GM21390 (cell line): ENCODE measurements at regions not wholly inside any gene's neighbourhood (a gene's known extent, or its start where the extent isn't known, plus 50 kb on each side); places are given as distances from the start of the nearest gene placed in this dataset.
"Not testable (repeated sequence)": the region's sequence is repeated elsewhere in the genome, so short reads cannot be mapped to it uniquely, and the experiment has no call there.

ENCODE experiments used
- ATAC-seq: cut with Tn5 transposase; IDR thresholded peaks from one replicate; pipeline ENCODE4 v1.9.1; 2021; ENCODE audit not compliant: unreplicated experiment

DNA sequence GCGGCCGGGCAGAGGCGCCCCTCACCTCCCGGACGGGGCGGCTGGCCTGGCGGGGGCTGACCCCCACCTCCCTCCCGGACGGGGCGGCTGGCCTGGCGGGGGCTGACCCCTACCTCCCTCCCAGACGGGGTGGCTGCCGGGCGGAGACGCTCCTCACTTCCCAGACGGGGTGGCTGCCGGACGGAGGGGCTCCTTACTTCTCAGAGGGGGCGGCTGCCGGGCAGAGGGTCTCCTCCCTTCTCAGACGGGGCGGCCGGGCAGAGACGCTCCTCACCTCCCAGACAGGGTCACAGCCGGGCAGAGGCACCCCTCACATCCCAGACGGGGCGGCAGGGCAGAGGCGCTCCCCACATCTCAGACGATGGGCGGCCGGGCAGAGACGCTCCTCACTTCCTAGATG, 321.8 kb upstream of the SGCG start:
- ATAC-seq, result not testable (repeated sequence)

DNA sequence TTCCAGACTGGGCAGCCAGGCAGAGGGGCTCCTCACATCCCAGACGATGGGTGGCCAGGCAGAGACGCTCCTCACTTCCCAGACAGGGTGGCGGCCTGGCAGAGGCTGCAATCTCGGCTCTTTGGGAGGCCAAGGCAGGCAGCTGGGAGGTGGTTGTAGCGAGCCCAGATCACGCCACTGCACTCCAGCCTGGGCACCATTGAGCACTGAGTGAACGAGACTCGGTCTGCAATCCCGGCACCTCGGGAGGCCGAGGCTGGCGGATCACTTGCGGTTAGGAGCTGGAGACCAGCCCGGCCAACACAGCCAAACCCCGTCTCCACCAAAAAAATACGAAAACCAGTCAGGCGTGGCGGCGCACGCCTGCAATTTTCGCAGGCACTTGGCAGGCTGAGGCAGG, 321.4 kb upstream of the SGCG start:
- ATAC-seq, result not testable (repeated sequence)

DNA sequence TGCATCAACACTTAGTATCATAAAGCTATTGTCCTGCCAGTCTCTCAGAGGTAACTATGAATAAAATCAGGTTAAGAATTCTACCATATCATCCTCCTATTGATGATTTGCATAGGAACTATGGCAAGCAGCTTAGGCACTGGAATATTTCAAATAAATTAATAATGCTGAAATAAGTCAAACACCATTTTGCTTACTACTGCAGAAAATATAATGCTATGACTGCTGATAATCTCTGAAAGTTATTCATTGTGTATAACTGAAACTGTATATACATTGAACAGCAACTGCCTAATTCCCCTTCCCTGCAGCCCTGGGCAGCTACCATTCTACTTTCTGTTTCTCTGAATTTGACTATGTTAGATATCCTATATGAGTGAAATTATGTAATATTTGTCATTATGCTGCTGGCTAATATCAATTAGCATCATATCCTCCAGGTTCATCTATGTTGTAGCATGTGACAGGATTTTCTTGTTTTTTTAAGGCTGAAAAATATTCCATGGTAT, 318.8 kb upstream of the SGCG start:
- no peak for ATAC-seq

DNA sequence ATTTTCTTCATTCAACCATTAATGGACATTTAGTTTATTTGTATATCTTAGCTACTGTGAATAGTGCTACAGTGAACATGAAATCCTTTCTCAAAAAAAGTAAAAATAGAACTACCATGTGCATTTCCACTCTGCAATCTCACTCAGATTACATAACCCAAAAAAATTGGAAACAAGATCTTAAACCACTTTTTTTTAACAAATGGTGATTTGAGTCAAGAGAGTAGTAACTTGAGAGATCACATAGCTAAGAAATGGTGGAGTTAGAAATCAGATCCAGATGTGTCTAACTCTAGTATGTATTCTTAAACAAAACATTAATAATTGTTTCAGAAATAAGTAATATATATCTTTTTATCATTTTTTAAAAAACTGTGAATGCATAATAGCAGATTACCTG, 318.3 kb upstream of the SGCG start:
- no peak for ATAC-seq

DNA sequence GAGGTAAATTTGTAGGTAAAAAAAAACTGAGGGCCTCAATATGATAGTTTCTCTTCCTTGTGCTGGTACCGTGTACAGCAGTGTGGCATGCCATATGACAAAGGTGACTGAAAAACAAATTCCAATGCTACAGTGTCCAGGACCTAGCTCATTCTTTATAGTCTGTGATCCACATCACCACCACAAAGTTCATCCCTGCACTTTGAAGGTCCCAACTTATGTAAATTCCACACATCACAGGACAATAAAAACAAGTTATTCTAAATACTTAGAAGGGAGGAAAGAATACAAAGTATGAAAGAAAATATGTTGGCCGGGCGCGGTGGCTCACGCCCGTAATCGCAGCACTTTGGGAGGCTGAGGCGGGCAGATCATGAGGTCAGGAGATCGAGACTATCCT, 314.6 kb upstream of the SGCG start:
- ATAC-seq, result no peak

DNA sequence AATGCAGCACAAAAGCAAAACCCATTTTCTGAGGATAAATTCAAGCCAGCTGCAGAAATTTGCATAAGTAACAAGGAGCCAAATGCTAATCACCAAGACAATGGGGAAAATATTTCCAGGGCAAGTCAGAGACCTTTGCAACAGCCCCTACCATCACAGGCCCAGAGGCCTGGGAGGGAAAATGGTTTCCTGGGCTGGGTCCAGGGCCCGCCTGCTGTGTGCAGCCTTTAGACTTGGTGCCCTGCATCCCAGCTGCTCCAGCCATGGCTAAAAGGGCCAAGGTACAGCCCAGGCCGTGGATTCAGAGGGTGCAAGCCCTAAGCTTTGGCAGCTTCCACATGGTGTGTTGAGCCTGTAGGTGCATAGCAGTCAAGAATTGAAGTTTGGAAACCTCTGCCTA, 309.5 kb upstream of the SGCG start:
- ATAC-seq, result no peak

DNA sequence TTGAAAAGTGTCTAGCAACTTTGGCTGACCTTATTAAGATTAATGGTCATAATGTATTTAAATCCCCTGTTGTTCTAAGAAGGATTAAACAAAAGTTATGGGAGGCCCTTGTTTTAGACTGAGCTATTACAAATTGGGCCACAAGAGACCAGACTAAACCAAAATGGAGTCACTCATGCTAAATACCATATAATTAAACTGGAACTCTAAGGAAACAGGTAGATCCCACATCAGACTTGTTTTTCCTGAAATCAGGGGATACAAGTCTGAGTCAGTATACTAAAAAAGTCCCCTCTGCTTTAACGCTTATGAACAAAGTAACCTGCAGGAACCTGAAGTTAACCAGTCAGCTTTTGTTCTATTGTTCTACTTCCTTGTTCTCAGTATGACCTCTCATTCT, 305.9 kb upstream of the SGCG start:
- ATAC-seq, result no peak

DNA sequence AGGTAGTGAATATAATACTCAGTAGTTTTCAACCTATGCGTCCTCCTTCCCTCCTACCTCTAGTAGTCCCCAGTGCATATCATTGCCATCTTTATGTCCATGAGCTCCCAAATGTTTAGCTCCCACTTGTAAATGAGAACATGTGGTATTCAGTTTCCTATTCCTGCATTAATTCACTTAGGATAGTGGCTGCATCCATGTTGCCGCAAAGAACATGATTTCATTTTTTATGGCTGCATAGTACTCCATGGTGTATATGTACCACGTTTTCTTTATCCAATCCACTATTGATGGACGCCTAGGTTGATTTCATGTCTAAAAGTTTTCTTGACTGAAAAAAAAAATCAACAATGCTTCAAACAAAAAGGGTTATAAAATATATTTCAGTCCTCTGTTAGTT, 303.4 kb upstream of the SGCG start:
- ATAC-seq, result no peak

DNA sequence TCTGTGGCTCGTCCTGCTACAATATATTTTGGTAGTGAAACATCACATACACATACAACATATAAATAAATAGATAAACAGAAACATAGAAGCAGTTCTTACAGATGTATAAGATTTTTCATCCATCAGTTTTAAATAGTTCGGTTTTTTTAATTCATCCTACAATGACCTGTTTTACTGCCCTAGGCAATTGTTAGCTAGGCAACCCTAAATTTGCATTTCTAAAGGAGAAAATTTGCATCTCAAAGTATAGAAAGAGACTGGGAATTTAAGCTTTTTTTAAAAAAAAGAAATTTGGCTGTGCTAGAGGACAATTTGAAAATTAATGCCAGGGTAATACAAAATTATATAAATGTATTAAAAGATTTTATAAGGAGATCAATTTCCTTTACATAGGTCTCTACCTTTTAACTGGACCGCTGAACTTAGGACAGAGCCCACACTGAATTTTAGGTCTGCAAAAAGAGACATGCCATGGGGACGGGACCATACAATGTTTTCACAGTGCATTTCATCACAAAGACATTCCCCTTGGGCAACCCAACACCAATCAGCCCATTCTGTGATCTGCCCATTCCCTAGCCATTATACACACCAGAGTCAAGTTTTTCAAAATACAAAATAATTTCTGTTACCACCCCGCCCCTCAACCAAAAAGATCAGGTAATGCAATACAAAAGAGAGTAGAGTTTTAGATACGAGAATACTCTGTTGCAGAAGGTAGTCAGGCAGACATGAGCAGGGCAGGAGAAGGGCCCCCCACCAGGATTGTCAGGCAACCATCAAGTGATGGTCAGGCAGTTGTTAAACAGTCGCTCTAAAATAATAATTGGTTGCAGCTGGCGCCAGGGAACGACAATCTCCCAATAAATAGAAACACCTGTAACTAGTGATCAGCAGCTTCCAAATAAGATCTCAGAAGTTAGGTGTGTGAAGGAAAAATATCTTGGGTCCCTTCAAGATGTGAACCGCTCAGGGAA, 299.7 kb upstream of the SGCG start:
- no peak for ATAC-seq

DNA sequence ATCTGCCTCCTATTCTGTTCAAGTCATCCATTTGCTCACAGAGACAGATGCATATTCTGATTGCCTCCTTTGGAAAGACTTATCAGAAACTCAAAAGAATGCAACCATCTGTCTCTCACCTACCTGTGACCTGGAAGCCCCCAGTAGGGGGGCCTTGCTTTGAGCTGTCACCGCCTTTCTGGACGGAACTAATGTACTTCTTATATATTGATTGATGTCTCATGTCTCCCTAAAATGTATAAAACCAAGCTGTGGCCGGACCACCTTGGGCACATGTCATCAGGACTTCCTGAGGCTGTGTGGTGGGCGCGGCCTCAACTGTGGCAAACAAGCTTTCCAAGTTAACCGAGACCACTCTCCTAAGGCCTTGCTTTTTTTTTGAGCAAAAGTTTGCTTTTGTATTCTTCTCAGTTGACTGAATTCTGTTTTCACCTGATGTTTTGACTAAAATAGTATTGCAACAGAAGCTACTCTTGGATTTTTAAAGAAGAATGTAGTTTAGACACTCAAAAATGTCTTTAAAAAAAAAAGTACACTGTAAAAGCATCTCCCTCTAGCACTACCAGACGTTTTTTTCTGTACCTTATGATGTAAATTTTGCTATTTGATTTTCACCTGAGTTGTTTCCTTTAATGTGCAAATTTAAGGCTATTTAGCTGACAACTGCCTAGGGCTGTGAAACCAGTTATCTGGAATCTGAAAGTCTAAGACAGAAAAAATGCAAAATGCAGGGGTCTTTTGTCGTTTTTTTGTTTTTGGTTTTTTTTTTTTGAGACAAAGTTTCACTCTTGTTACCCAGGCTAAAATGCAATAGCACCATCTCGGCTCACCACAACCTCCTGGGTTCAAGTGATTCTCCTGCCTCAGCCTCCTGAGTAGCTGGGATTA, 298.8 kb upstream of the SGCG start:
- ATAC-seq, result not testable (repeated sequence)

DNA sequence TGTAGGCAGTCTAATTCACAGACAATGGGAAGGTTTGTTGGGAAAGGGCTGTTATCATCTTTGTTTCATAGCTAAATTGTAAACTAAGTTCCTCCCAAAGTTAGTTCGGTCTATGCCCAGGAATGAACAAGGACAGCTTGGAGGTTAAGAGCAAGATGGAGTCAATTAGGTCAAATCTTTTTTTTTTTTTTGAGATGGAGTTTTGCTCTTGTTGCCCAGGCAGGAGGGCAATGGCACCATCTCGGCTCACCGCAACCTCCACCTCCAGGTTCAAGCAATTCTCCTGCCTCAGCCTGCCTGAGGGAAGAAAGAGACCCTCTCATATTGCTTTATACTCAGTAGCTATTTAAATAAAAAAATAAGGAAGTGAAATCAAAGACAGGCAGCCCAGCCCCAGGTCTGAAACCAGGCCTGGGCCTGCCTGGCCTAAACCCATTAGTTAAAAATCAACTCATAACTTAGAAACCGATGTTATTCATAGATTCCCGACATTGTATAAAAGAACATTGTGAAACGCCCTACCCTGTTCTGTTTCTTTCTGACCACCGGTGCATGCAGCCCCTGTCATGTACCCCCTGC, 297.4 kb upstream of the SGCG start:
- ATAC-seq, result peak; percentile 58

DNA sequence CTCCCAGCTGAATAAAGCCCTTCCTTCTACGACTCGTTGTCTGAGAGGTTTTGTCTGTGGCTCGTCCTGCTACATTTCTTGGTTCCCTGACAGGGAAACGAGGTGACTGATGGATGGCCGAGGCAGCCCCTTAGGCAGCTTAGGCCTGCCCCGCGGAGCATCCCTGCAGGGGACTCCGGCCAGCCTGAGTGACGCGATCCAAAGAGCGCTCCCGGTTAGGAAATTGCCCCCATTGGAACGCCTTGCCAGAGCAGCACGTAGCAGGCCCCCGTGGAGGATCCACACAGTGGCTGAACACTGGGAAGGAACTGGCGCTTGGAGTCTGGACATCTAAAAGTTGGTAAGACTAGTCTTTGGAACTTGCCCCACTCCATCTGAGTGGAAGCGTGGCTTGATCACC, 296.8 kb upstream of the SGCG start:
- ATAC-seq, result no peak

DNA sequence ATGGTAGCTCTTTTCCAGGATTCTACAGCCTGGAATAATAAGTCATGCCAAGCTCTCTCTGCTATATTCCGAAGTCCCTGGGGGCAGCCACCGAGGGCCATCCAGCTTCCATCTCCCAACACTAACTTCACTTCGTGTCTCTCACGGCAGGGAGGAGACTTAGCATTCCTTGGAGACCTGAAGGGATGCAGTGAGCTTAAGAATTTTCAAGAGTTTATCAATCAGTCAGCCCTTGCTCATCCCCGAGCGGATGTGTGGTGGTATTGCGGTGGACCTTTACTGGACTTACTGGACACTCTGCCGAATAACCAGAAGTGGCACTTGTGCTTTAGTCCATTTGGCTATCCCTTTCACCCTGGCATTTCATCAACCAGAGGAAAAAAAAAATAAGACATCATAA, 294.7 kb upstream of the SGCG start:
- not testable (repeated sequence) for ATAC-seq

DNA sequence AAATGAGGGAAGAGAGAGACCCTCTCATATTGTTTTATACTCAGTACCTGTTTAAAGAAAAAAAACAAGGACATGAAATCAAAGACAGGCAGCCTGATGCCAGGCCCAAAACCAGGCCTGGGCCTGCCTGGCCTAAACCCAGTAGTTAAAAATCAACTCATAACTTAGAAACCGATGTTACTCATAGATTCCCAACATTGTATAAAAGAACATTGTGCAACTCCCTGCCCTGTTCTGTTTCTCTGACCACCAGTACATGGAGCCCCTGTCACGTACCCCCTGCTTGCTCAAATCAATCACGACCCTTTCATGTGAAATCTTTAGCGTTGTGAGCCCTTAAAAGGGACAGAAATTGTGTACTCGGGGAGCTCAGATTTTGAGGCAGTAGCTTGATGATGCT, 291.4 kb upstream of the SGCG start:
- ATAC-seq, result not testable (repeated sequence)

DNA sequence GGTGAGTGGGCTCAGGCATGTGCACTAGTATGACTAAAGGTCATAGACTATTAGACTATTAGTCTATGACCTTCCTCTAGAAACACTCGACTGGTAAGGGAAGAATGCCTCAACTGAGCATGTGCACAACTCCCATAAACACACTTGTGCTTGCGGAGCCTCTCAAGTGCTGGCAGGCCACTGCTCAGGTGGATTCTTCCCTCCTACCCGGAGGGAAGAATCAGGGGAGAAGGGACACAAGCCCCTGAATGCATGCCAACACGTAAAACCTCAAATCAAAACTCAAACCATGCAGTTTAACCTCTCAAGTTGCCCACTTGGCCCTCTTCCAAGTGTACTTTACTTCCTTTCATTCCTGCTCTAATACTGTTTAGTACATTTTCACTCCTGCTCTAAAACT, 287.6 kb upstream of the SGCG start:
- no peak for ATAC-seq

DNA sequence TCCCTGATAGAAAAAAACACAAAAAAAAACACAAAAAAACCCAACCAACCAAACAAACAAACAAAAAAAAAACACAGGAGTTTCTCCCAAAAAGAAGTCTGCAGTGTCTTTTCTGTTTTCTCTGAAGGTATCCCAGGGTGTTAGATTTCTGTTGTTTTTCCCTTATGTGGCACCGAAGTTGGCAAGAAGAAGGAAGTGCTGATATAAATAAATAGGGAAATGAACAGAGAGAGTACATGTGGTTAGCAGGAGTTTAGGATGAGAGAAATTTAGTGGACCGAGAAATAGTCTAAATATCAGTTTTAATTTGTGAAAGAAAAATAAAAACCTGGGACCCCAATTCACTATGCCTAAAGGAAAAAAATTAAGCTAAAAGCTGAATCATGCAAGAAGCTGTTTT, 287.0 kb upstream of the SGCG start:
- ATAC-seq, result no peak

DNA sequence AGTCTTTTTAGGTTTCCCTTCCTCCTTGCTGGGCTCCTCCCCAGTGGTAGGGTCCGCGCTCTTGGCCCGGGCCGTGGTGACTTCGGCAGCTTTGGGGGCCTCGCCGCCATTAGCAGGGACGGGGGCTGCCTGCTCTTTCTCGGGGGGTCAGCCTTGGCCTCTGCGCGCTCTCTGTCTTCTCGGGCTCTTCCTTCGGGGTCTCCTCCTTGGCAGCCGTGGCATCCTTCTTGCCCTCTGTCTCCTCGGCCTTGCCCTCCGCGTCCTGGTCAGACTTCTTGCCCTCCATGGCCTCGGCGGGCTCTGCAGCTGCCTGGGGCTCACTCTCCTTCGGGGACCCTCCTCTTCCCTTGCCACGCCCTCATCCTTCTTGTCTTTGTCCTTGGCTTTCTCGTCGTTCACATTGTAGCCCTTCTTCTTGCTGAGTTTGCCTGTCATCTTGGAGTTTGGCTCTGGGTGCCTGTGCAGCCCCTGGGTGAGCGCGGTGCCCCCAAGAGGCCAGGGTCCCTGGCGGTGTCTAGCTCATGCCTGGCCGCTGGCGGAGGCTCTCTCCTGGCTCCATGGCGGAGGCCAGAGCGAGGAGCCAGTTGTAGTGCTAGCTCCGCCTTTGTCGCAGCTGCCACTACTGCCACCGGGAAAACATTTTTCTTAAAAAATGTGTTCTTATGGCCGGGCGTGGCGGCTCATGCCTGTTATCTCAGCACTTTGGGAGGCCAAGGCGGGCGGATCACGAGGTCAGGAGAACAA, 283.0 kb upstream of the SGCG start:
- ATAC-seq, result no peak

DNA sequence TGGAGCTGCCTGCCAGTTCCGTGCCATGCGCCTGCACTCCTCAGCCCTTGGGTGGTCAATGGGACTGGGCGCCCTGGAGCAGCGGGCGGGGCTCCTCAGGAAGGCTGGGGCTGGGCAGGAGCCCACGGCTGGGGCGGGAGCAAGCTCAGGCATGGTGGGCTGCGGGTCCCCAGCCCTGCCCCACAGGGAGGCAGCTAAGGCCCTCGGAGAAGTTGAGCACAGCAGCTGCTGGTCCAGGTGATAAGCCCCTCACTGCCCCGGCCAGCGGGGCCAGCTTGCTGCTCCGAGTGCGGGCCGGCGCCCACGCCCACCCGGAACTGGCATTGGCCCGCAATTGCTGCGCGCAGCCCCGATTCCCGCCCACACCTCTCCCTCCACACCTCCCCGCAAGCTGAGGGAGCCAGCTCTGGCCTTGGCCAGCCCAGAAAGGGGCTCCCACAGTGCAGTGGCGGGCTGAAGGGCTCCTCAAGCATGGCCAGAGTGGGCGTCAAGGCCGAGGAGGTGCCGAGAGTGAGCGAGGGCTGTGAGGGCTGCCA, 280.3 kb upstream of the SGCG start:
- ATAC-seq, result not testable (repeated sequence)

DNA sequence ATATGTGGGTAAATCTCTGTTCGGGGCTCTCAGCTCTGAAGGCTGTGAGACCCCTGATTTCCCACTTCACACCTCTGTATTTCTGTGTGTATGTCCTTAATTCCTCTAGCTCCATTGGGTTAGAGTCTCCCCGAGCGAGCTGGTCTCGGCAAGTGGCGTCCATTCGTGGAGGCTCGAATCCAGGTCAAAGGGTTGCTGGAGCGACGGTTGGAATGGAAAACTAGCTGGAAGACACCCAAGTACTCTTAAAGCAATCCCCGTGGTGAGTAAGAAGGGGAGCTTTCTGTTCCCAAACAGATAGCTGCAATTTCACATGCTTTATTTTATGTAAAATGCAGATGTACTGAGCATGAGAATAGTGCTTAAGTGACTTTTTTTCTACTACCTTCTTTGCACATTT, 277.5 kb upstream of the SGCG start:
- ATAC-seq, result no peak

DNA sequence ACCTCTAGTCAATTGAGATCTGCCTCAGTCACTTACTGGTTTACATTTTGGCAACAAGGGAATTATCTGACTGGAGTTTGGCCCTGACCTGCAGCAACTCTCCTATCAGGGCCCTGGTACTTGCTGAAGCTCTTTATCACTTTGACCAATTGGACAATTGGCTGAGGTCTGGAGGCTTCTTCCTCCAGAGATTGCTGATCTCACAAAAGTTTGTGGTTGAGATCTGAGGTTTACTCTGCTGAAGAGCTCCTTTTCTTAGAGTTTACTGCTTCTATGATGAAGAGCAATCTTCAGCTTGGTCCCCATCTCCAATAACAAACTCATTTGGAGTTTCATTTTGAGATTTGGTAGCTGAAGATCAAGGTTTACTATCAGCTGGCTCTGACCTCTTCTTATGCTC, 276.9 kb upstream of the SGCG start:
- no peak for ATAC-seq
